ENCODE measurements at regions not wholly inside any gene's neighbourhood (a gene's known extent, or its start where the extent isn't known, plus 50 kb on each side); places are given as distances from the start of the nearest gene placed in this dataset.

- Histone ChIP-seq H3K27ac (no peak overlapping the region), H3K4me3 (no peak overlapping the region), H3K9me3 (no peaks in the 10 kb centered on the region), H3K27me3 (no peaks in the 10 kb centered on the region), H3K36me3 (no peaks in the 10 kb centered on the region), H3K4me1 (peaks cover 18% of the 10 kb centered on the region)
- intact Hi-C loops (cut with DNase I) = no loop called here
- DNase-seq (no peak), ATAC-seq (no peak)
- TF ChIP-seq, protein P1, sequence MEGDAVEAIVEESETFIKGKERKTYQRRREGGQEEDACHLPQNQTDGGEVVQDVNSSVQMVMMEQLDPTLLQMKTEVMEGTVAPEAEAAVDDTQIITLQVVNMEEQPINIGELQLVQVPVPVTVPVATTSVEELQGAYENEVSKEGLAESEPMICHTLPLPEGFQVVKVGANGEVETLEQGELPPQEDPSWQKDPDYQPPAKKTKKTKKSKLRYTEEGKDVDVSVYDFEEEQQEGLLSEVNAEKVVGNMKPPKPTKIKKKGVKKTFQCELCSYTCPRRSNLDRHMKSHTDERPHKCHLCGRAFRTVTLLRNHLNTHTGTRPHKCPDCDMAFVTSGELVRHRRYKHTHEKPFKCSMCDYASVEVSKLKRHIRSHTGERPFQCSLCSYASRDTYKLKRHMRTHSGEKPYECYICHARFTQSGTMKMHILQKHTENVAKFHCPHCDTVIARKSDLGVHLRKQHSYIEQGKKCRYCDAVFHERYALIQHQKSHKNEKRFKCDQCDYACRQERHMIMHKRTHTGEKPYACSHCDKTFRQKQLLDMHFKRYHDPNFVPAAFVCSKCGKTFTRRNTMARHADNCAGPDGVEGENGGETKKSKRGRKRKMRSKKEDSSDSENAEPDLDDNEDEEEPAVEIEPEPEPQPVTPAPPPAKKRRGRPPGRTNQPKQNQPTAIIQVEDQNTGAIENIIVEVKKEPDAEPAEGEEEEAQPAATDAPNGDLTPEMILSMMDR (IDR thresholded peaks at IDR 0.05) = no peak
These were observed 62.2 kb upstream of the ECHDC3 start for GRCh38 chr10:11679946-11680345.

- no peak overlapping the region for H3K4me3 ChIP-seq
- intact Hi-C loops (cut with DNase I) = no loop called here
- no peak overlapping the region for H3K27ac ChIP-seq
- ATAC-seq = no peak
- TF ChIP-seq, protein P1 (IDR thresholded peaks at IDR 0.05) = no peak
- H3K36me3 ChIP-seq = no peaks in the 10 kb centered on the region
- no peaks in the 10 kb centered on the region for H3K27me3 ChIP-seq
- no peaks in the 10 kb centered on the region for H3K9me3 ChIP-seq
- DNase-seq = no peak
- peaks cover 11% of the 10 kb centered on the region for H3K4me1 ChIP-seq
These were observed 63.9 kb upstream of the ECHDC3 start for GRCh38 chr10:11678074-11678793.

- intact Hi-C loops (cut with DNase I) = no loop called here
- Histone ChIP-seq H3K9me3 (no peaks in the 10 kb centered on the region), H3K27me3 (no peaks in the 10 kb centered on the region), H3K4me1 (peaks cover 7% of the 10 kb centered on the region), H3K36me3 (no peaks in the 10 kb centered on the region), H3K4me3 (no peak overlapping the region), H3K27ac (no peak overlapping the region)
- no peak for ATAC-seq
- TF ChIP-seq, protein P1 (IDR thresholded peaks at IDR 0.05) = no peak
- DNase-seq = no peak
These were observed 64.7 kb upstream of the ECHDC3 start for GRCh38 chr10:11677480-11677879.

DNA sequence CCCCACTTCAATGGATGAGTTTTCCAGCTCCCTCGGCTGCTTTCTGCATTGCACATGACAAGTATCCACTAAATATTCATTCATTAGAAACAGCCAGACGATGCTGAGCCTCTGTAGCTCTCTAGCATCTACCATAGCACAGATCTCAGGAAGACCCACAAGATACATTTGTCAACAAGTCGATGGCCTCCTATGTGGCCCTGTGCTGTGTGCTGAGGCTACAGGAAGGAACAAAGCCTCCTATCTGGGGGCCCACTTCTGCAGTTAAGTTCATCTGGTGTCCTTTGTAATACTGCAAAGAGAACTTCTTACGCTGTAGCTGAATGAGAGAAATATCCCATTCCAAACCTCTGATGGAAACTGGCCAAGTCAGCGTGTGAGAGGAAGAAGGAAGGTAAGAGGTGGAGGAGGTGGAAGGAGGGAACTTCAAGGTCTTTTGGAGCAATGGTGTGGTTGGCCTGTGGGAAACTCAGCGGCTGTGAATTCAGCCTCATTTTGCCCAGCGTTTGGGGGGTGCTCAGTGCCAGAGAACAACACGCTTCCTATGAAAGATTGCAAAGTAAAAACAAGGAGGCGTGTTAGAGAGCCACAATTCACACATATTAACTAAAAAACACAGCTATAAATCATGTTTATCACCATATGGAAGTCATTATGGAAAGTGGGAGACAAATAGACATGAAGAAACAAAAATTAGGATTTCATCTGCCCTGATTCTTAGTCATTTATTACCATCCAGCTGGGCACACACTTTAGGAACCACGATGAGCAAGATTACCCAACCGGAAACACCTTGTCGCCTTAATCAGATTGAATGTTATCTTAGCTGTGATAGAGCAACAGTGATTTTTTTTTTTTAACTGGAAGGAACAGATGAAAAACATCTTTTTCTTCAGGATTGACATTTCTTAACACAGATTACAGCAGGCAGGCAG lies 62.2 kb upstream of the USP6NL start:
- no peak overlapping the region for H3K4me3 ChIP-seq
- H3K36me3 ChIP-seq = no peaks in the 10 kb centered on the region
- DNase-seq (no peak), ATAC-seq (no peak)
- no peaks in the 10 kb centered on the region for H3K9me3 ChIP-seq
- TF ChIP-seq, protein P1 (IDR thresholded peaks at IDR 0.05) = no peak
- H3K27ac ChIP-seq = no peak overlapping the region
- no peaks in the 10 kb centered on the region for H3K27me3 ChIP-seq
- intact Hi-C loops (cut with DNase I) = no loop called here
- peaks cover 4% of the 10 kb centered on the region for H3K4me1 ChIP-seq

GRCh38 chr10:11672836-11673235 lies 61.4 kb upstream of the USP6NL start:
- peaks cover 4% of the 10 kb centered on the region for H3K4me1 ChIP-seq
- no peak overlapping the region for H3K4me3 ChIP-seq
- intact Hi-C loops (cut with DNase I) = no loop called here
- TF ChIP-seq, protein P1 (IDR thresholded peaks at IDR 0.05) = no peak
- DNase-seq = no peak
- no peak overlapping the region for H3K27ac ChIP-seq
- H3K9me3 ChIP-seq = no peaks in the 10 kb centered on the region
- no peaks in the 10 kb centered on the region for H3K27me3 ChIP-seq
- no peaks in the 10 kb centered on the region for H3K36me3 ChIP-seq
- no peak for ATAC-seq
